ENCODE measurements at regions not wholly inside any gene's neighbourhood (a gene's known extent, or its start where the extent isn't known, plus 50 kb on each side); places are given as distances from the start of the nearest gene placed in this dataset.
"Not testable (repeated sequence)": the region's sequence is repeated elsewhere in the genome, so short reads cannot be mapped to it uniquely, and the experiment has no call there.

DNA sequence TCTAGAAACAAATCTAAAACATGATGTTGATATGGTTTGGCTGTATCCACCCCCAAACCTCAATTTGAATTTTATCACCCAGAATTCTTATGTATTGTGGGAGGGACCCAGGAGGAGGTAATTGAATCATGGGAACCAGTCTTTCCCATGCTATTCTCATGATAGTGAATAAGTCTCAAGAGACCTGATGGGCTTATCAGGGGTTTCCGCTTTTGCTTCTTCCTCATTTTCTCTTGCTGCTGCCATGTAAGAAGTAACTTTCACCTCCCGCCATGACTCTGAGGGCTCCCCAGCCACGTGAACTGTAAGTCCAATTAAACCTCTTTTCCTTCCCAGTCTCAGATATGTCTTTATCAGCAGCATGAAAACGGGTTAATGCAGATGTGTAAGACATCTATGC lies 232.7 kb upstream of the ONECUT1 start:
- H3K18ac ChIP-seq (ENCODE audit: low read length) = no peak overlapping the region
- no peak overlapping the region for H2BK120ac ChIP-seq (ENCODE audit: low read depth, low read length)
- no peaks in the 10 kb centered on the region for H3K79me1 ChIP-seq (ENCODE audit: low read depth, low read length)
- no peak overlapping the region for H4K91ac ChIP-seq (ENCODE audit: low read depth, low read length, poor library complexity)
- no peaks in the 10 kb centered on the region for H3K27me3 ChIP-seq (ENCODE audit: control insufficient read depth in 3 of 3, insufficient read depth in 3 of 3, low read depth in 1 of 3, low read length in 3 of 3)
- H3K36me3 ChIP-seq (replicated peaks in 1 of 2; ENCODE audit: control insufficient read depth in 2 of 2, insufficient read depth in 2 of 2, low read length in 2 of 2) = no peaks in the 10 kb centered on the region
- H3K27ac ChIP-seq (replicated peaks; ENCODE audit: low read length) = no peak overlapping the region
- H2BK5ac ChIP-seq (ENCODE audit: low read length) = no peak overlapping the region
- H3K4me2 ChIP-seq (ENCODE audit: insufficient read depth, low read length, poor library complexity, severe bottlenecking) = no peak overlapping the region
- no CpG with 5 or more reads among the region's 4 CpGs for WGBS, 2 donors (ENCODE audit: extremely low coverage in 2 of 2, insufficient read length in 2 of 2, insufficient replicate concordance in 1 of 2)
- no peaks in the 10 kb centered on the region for H3K4me1 ChIP-seq (ENCODE audit: control insufficient read depth in 2 of 2, insufficient read depth in 1 of 2, low read depth in 1 of 2, low read length in 2 of 2)
- no peak overlapping the region for H3K14ac ChIP-seq (ENCODE audit: low read length)
- H4K8ac ChIP-seq (ENCODE audit: low read depth, low read length) = no peak overlapping the region
- H3K4me3 ChIP-seq (ENCODE audit: low read length in 2 of 2) = no peak overlapping the region
- H3K9me3 ChIP-seq (replicated peaks in 1 of 2; ENCODE audit: control insufficient read depth in 2 of 2, insufficient read depth in 1 of 2, low read depth in 1 of 2, low read length in 2 of 2) = no peaks in the 10 kb centered on the region
- no peak for DNase-seq (ENCODE audit: low spot score)
- H2AK5ac ChIP-seq (ENCODE audit: low read depth, low read length) = no peak overlapping the region
- no peak overlapping the region for H2AFZ ChIP-seq (ENCODE audit: low read length)
- no peak overlapping the region for H2BK15ac ChIP-seq (ENCODE audit: low read length)
- H2BK12ac ChIP-seq (ENCODE audit: low read length) = no peak overlapping the region
- H3K9ac ChIP-seq (ENCODE audit: low read depth, low read length, poor library complexity) = no peak overlapping the region
- no peak overlapping the region for H3K4ac ChIP-seq (ENCODE audit: low read length)
- H3K23ac ChIP-seq (ENCODE audit: low read depth, low read length, poor library complexity) = no peak overlapping the region

GRCh38 chr15:53013329-53013728 lies 223.2 kb upstream of the ONECUT1 start:
- Histone ChIP-seq H3K79me1 (ENCODE audit: low read depth, low read length) (no peaks in the 10 kb centered on the region), H2BK5ac (ENCODE audit: low read length) (no peak overlapping the region), H3K4ac (ENCODE audit: low read length) (no peak overlapping the region), H3K9me3 (replicated peaks in 1 of 2; ENCODE audit: control insufficient read depth in 2 of 2, insufficient read depth in 1 of 2, low read depth in 1 of 2, low read length in 2 of 2) (no peaks in the 10 kb centered on the region), H3K27ac (replicated peaks; ENCODE audit: low read length) (no peak overlapping the region), H3K4me1 (ENCODE audit: control insufficient read depth in 2 of 2, insufficient read depth in 1 of 2, low read depth in 1 of 2, low read length in 2 of 2) (no peaks in the 10 kb centered on the region), H3K4me2 (ENCODE audit: insufficient read depth, low read length, poor library complexity, severe bottlenecking) (no peak overlapping the region), H3K36me3 (replicated peaks in 1 of 2; ENCODE audit: control insufficient read depth in 2 of 2, insufficient read depth in 2 of 2, low read length in 2 of 2) (no peaks in the 10 kb centered on the region), H3K23ac (ENCODE audit: low read depth, low read length, poor library complexity) (no peak overlapping the region), H2AK5ac (ENCODE audit: low read depth, low read length) (no peak overlapping the region), H2AFZ (ENCODE audit: low read length) (no peak overlapping the region), H2BK12ac (ENCODE audit: low read length) (no peak overlapping the region), H3K4me3 (ENCODE audit: low read length in 2 of 2) (no peak overlapping the region), H4K8ac (ENCODE audit: low read depth, low read length) (no peak overlapping the region), H3K9ac (ENCODE audit: low read depth, low read length, poor library complexity) (no peak overlapping the region), H3K18ac (ENCODE audit: low read length) (no peak overlapping the region), H2BK120ac (ENCODE audit: low read depth, low read length) (no peak overlapping the region), H2BK15ac (ENCODE audit: low read length) (no peak overlapping the region), H3K27me3 (ENCODE audit: control insufficient read depth in 3 of 3, insufficient read depth in 3 of 3, low read depth in 1 of 3, low read length in 3 of 3) (no peaks in the 10 kb centered on the region), H4K91ac (ENCODE audit: low read depth, low read length, poor library complexity) (no peak overlapping the region), H3K14ac (ENCODE audit: low read length) (no peak overlapping the region)
- whole genome bisulfite sequencing, 2 donors (ENCODE audit: extremely low coverage in 2 of 2, insufficient read length in 2 of 2, insufficient replicate concordance in 1 of 2) = no CpG with 5 or more reads among the region's 2 CpGs
- DNase-seq (ENCODE audit: low spot score) = no peak

GRCh38 chr15:53011779-53012178 lies 221.6 kb upstream of the ONECUT1 start:
- H3K4me2 ChIP-seq (ENCODE audit: insufficient read depth, low read length, poor library complexity, severe bottlenecking); H3K79me1 ChIP-seq (ENCODE audit: low read depth, low read length); H3K9me3 ChIP-seq (replicated peaks in 1 of 2; ENCODE audit: control insufficient read depth in 2 of 2, insufficient read depth in 1 of 2, low read depth in 1 of 2, low read length in 2 of 2); H2BK12ac ChIP-seq (ENCODE audit: low read length); H3K14ac ChIP-seq (ENCODE audit: low read length); H3K27me3 ChIP-seq (ENCODE audit: control insufficient read depth in 3 of 3, insufficient read depth in 3 of 3, low read depth in 1 of 3, low read length in 3 of 3); H2BK15ac ChIP-seq (ENCODE audit: low read length); H2AFZ ChIP-seq (ENCODE audit: low read length); H4K8ac ChIP-seq (ENCODE audit: low read depth, low read length); H3K36me3 ChIP-seq (replicated peaks in 1 of 2; ENCODE audit: control insufficient read depth in 2 of 2, insufficient read depth in 2 of 2, low read length in 2 of 2); H2AK5ac ChIP-seq (ENCODE audit: low read depth, low read length); H3K18ac ChIP-seq (ENCODE audit: low read length); H3K4me1 ChIP-seq (ENCODE audit: control insufficient read depth in 2 of 2, insufficient read depth in 1 of 2, low read depth in 1 of 2, low read length in 2 of 2); H3K9ac ChIP-seq (ENCODE audit: low read depth, low read length, poor library complexity); H3K4me3 ChIP-seq (ENCODE audit: low read length in 2 of 2); H3K4ac ChIP-seq (ENCODE audit: low read length); H2BK5ac ChIP-seq (ENCODE audit: low read length); H4K91ac ChIP-seq (ENCODE audit: low read depth, low read length, poor library complexity); DNase-seq (ENCODE audit: low spot score); H2BK120ac ChIP-seq (ENCODE audit: low read depth, low read length); H3K23ac ChIP-seq (ENCODE audit: low read depth, low read length, poor library complexity); H3K27ac ChIP-seq (replicated peaks; ENCODE audit: low read length): not testable (repeated sequence)
- no CpG with 5 or more reads among the region's 2 CpGs for WGBS, 2 donors (ENCODE audit: extremely low coverage in 2 of 2, insufficient read length in 2 of 2, insufficient replicate concordance in 1 of 2)

GRCh38 chr15:53009093-53009492 lies 219.0 kb upstream of the ONECUT1 start:
- Histone ChIP-seq H3K79me1 (ENCODE audit: low read depth, low read length) (no peaks in the 10 kb centered on the region), H3K18ac (ENCODE audit: low read length) (no peak overlapping the region), H4K8ac (ENCODE audit: low read depth, low read length) (no peak overlapping the region), H2BK15ac (ENCODE audit: low read length) (no peak overlapping the region), H4K91ac (ENCODE audit: low read depth, low read length, poor library complexity) (no peak overlapping the region), H3K4ac (ENCODE audit: low read length) (no peak overlapping the region), H3K36me3 (replicated peaks in 1 of 2; ENCODE audit: control insufficient read depth in 2 of 2, insufficient read depth in 2 of 2, low read length in 2 of 2) (no peaks in the 10 kb centered on the region), H3K27ac (replicated peaks; ENCODE audit: low read length) (no peak overlapping the region), H3K4me2 (ENCODE audit: insufficient read depth, low read length, poor library complexity, severe bottlenecking) (no peak overlapping the region), H3K4me3 (ENCODE audit: low read length in 2 of 2) (no peak overlapping the region), H2BK5ac (ENCODE audit: low read length) (no peak overlapping the region), H2BK120ac (ENCODE audit: low read depth, low read length) (no peak overlapping the region), H3K27me3 (ENCODE audit: control insufficient read depth in 3 of 3, insufficient read depth in 3 of 3, low read depth in 1 of 3, low read length in 3 of 3) (peaks cover 0 to 4% (median 0%) of the 10 kb centered on the region in 3 experiments), H3K9ac (ENCODE audit: low read depth, low read length, poor library complexity) (no peak overlapping the region), H3K23ac (ENCODE audit: low read depth, low read length, poor library complexity) (no peak overlapping the region), H2AFZ (ENCODE audit: low read length) (no peak overlapping the region), H3K14ac (ENCODE audit: low read length) (no peak overlapping the region), H2AK5ac (ENCODE audit: low read depth, low read length) (no peak overlapping the region), H3K4me1 (ENCODE audit: control insufficient read depth in 2 of 2, insufficient read depth in 1 of 2, low read depth in 1 of 2, low read length in 2 of 2) (peaks cover 0 to 2% of the 10 kb centered on the region in 2 donors), H3K9me3 (replicated peaks in 1 of 2; ENCODE audit: control insufficient read depth in 2 of 2, insufficient read depth in 1 of 2, low read depth in 1 of 2, low read length in 2 of 2) (no peaks in the 10 kb centered on the region), H2BK12ac (ENCODE audit: low read length) (no peak overlapping the region)
- no CpG with 5 or more reads among the region's 1 CpG for WGBS, 2 donors (ENCODE audit: extremely low coverage in 2 of 2, insufficient read length in 2 of 2, insufficient replicate concordance in 1 of 2)
- DNase-seq (ENCODE audit: low spot score) = no peak
